Endothelial cell of umbilical vein (primary cell): ENCODE measurements at regions not wholly inside any gene's neighbourhood (a gene's known extent, or its start where the extent isn't known, plus 50 kb on each side); places are given as distances from the start of the nearest gene placed in this dataset.

Experiments
- BruUV-seq: library from RNA; stranded (reverse); fragments of 400-500 nt; replicated peaks from 2 replicates; lab custom pipeline; 2021; lab: Mats Ljungman, UMichigan
- CTCF ChIA-PET: fragments of 300-600, 350-600 bp; sonication (Branson Sonifier 250); formaldehyde crosslinking; loops from one replicate; lab custom pipeline; 2021; ENCODE audit warnings: antibody characterized with exemption, inconsistent platforms; lab: Charles Lee
- POLR2A ChIA-PET: fragments of 300-600, 350-600 bp; sonication (Branson Sonifier 250); formaldehyde crosslinking; loops from one replicate; lab custom pipeline; 2021; ENCODE audit warnings: antibody characterized with exemption, inconsistent platforms; lab: Charles Lee
- DNase-seq: peaks from one replicate; pipeline ENCODE4 v3.0.0-alpha.2; 2011; ENCODE audit warnings: low read depth, low spot score
- FAIRE-seq: peaks from 2 replicates; lab custom pipeline; 2011; peaks lifted over from hg19 to GRCh38; lab: Jason Lieb, UNC
- H2AFZ ChIP-seq: 2 replicates; pipeline ENCODE4 v1.6.0; 2012; ENCODE audit warnings: low read depth, low read length, control low read depth, inconsistent platforms
- H3K27ac ChIP-seq: 2 replicates; pipeline ENCODE4 v1.5.1; 2011; ENCODE audit warnings: low read depth, mild to moderate bottlenecking, control low read depth, low read length, moderate library complexity; ENCODE audit not compliant: insufficient read depth
- H3K27me3 ChIP-seq, 2 experiments: 2 replicates each; pipeline versions ENCODE4 v1.6.0 to v1.6.1; 2011; ENCODE audit warnings: low read length in 2 of 2, mixed read lengths in 1 of 2; ENCODE audit not compliant: control insufficient read depth in 2 of 2, insufficient read depth in 2 of 2
- H3K36me3 ChIP-seq, 2 experiments: 2 replicates in 1 of 2; 3 replicates in 1 of 2; pipeline ENCODE4 v1.5.1; 2011; ENCODE audit warnings: low read length in 2 of 2, mild to moderate bottlenecking in 1 of 2, moderate library complexity in 1 of 2; ENCODE audit not compliant: control insufficient read depth in 2 of 2, insufficient read depth in 2 of 2; ENCODE audit errors: extremely low read depth in 1 of 2
- H3K4me1 ChIP-seq: 3 replicates; pipeline ENCODE4 v1.5.1; 2011; ENCODE audit warnings: mild to moderate bottlenecking, low read length; ENCODE audit not compliant: control insufficient read depth, insufficient read depth; ENCODE audit errors: extremely low read depth
- H3K4me2 ChIP-seq: 2 replicates; pipeline ENCODE4 v1.6.1; 2011; ENCODE audit warnings: low read length, control low read depth, mixed read lengths; ENCODE audit not compliant: insufficient read depth
- H3K4me3 ChIP-seq, 3 experiments: fragments of 200-600 bp in 1 of 3; sonication (generic), shearing (Covaris generic) in 1 of 3; replicated peaks in 1 of 3; 2 replicates each; pipeline ENCODE4 v1.5.1; 2011 to 2016; ENCODE audit warnings: control low read depth in 3 of 3, low read length in 3 of 3, mild to moderate bottlenecking in 2 of 3, inconsistent platforms in 1 of 3, low read depth in 1 of 3, moderate library complexity in 1 of 3; ENCODE audit not compliant: insufficient read depth in 1 of 3
- H3K79me2 ChIP-seq: 2 replicates; pipeline ENCODE4 v1.6.0; 2012; ENCODE audit warnings: low read length, inconsistent platforms; ENCODE audit not compliant: control insufficient read depth, insufficient read depth
- H3K9ac ChIP-seq: replicated peaks from 2 replicates; pipeline ENCODE3; 2011; ENCODE audit warnings: low read length, control low read depth; ENCODE audit not compliant: insufficient read depth; ENCODE audit errors: extremely low read depth
- H3K9me1 ChIP-seq: replicated peaks from 3 replicates; pipeline ENCODE4 v1.6.0; 2011; ENCODE audit warnings: mild to moderate bottlenecking, low read length; ENCODE audit not compliant: control insufficient read depth, insufficient read depth; ENCODE audit errors: extremely low read depth
- H3K9me3 ChIP-seq: replicated peaks from 2 replicates; pipeline ENCODE4 v1.5.1; 2012; ENCODE audit warnings: low read length, inconsistent platforms; ENCODE audit not compliant: control insufficient read depth, insufficient read depth
- H4K20me1 ChIP-seq: replicated peaks from 2 replicates; pipeline ENCODE3; 2011; ENCODE audit warnings: mild to moderate bottlenecking, low read length; ENCODE audit not compliant: control insufficient read depth, insufficient read depth; ENCODE audit errors: extremely low read depth
- CTCF ChIP-seq, 2 donors: IDR thresholded peaks; 1 replicate in 1 of 2; 2 replicates in 1 of 2; pipeline ENCODE4 v1.5.1; 2011; ENCODE audit warnings: low read length in 2 of 2, mild to moderate bottlenecking in 2 of 2, moderate library complexity in 2 of 2, control low read depth in 1 of 2, inconsistent platforms in 1 of 2, low read depth in 1 of 2; ENCODE audit not compliant: insufficient read depth in 1 of 2; ENCODE audit errors: extremely low read depth in 1 of 2
- EZH2 ChIP-seq: IDR thresholded peaks from 2 replicates; pipeline ENCODE4 v1.6.1; 2012; ENCODE audit warnings: borderline replicate concordance, low read depth, mild to moderate bottlenecking, moderate library complexity, low read length, inconsistent platforms; ENCODE audit not compliant: severe bottlenecking
- FOS ChIP-seq: IDR thresholded peaks from 2 replicates; pipeline ENCODE4 v1.6.1; 2011; ENCODE audit warnings: mild to moderate bottlenecking, low read length, moderate library complexity, borderline replicate concordance; ENCODE audit not compliant: insufficient read depth
- GATA2 ChIP-seq: IDR thresholded peaks from 2 replicates; pipeline ENCODE4 v1.7.0; 2011; ENCODE audit warnings: low read depth, mild to moderate bottlenecking, moderate library complexity, mixed read lengths, low read length; ENCODE audit not compliant: insufficient read length, insufficient read depth
- JUN ChIP-seq: IDR thresholded peaks from 2 replicates; pipeline ENCODE4 v1.6.1; 2011; ENCODE audit warnings: borderline replicate concordance, low read depth; ENCODE audit not compliant: insufficient read length, insufficient read depth
- MAX ChIP-seq: IDR thresholded peaks from 2 replicates; pipeline ENCODE4 v1.6.1; 2011; ENCODE audit not compliant: insufficient read depth, insufficient read length
- MYC ChIP-seq: IDR thresholded peaks from one replicate; pipeline ENCODE4 v1.6.1; 2011; ENCODE audit warnings: mild to moderate bottlenecking, low read depth, low read length
- POLR2A ChIP-seq: IDR thresholded peaks from 2 replicates; pipeline ENCODE4 v1.6.1; 2012; ENCODE audit warnings: low read depth, mild to moderate bottlenecking, control low read depth, low read length
- POLR2AphosphoS5 ChIP-seq: IDR thresholded peaks from 2 replicates; pipeline ENCODE4 v1.6.1; 2012; ENCODE audit warnings: low read depth, mild to moderate bottlenecking, control low read depth, low read length, moderate library complexity; ENCODE audit not compliant: insufficient read depth
- dilution Hi-C: fragments of 300-500 bp; cut with MboI; formaldehyde crosslinking; loops from one replicate; pipeline ENCODE4 v1.15.0; 2019; ENCODE audit warnings: low sequenced_read_pairs; ENCODE audit not compliant: extremely low pct_ligation_motif_present
- intact Hi-C: fragments of 100-400 bp; cut with micrococcal nuclease; formaldehyde crosslinking; loops from one replicate; pipeline ENCODE4 v1.10.0; 2022

- intact Hi-C loops: no loop called here
- dilution Hi-C loops: no loop called here
- Histone ChIP-seq H3K9me1 (no peaks in the 10 kb centered on the region), H3K27me3 (no peaks in the 10 kb centered on the region), H3K27ac (no peak overlapping the region), H3K9me3 (peaks cover 2% of the 10 kb centered on the region), H4K20me1 (no peaks in the 10 kb centered on the region), H3K9ac (no peak overlapping the region), H3K4me1 (no peaks in the 10 kb centered on the region), H3K79me2 (no peaks in the 10 kb centered on the region), H3K4me3 (no peak overlapping the region), H3K4me2 (no peak overlapping the region), H2AFZ (no peak overlapping the region), H3K36me3 (no peaks in the 10 kb centered on the region)
- BruUV-seq: no TSS peak
- no peak for DNase-seq
- CTCF ChIA-PET: no interaction called here
- POLR2A ChIA-PET: no interaction called here
- TF ChIP-seq POLR2A: no peak
- TF ChIP-seq MYC: no peak
- no peak for TF ChIP-seq POLR2AphosphoS5
- no peak for TF ChIP-seq CTCF (IDR thresholded peaks at IDR 0.05; ENCODE audit: extremely low read depth in 1 of 2, insufficient read depth in 1 of 2, low read depth in 1 of 2, low read length in 2 of 2)
- no peak for FAIRE-seq
Measured at GRCh38 chr16:60419859-60420258, 1616.4 kb downstream of the CDH8 start.

GRCh38 chr16:60414613-60415012 is 1621.6 kb downstream of the CDH8 start:
- no peak for TF ChIP-seq POLR2AphosphoS5
- no peak for TF ChIP-seq MAX
- TF ChIP-seq GATA2: no peak
- TF ChIP-seq EZH2: no peak
- no peak for TF ChIP-seq POLR2A
- no peak for TF ChIP-seq FOS
- TF ChIP-seq CTCF (IDR thresholded peaks at IDR 0.05; ENCODE audit: extremely low read depth in 1 of 2, insufficient read depth in 1 of 2, low read depth in 1 of 2, low read length in 2 of 2): no peak
- no peak for TF ChIP-seq JUN
- no peak for TF ChIP-seq MYC
- no peak overlapping the region for H2AFZ ChIP-seq
- intact Hi-C loops: no loop called here
- H3K4me2 ChIP-seq: no peak overlapping the region
- no peaks in the 10 kb centered on the region for H3K4me1 ChIP-seq
- FAIRE-seq (no peak), DNase-seq (no peak)
- dilution Hi-C loops: no loop called here
- H3K9ac ChIP-seq: no peak overlapping the region
- no peaks in the 10 kb centered on the region for H4K20me1 ChIP-seq
- ChIA-PET CTCF (no interaction called here), POLR2A (no interaction called here)
- H3K9me3 ChIP-seq: peaks cover 2% of the 10 kb centered on the region
- H3K27ac ChIP-seq: no peak overlapping the region
- H3K79me2 ChIP-seq: no peaks in the 10 kb centered on the region
- no peaks in the 10 kb centered on the region for H3K36me3 ChIP-seq
- no peaks in the 10 kb centered on the region for H3K9me1 ChIP-seq
- no peak overlapping the region for H3K4me3 ChIP-seq
- no TSS peak for BruUV-seq
- no peaks in the 10 kb centered on the region for H3K27me3 ChIP-seq
